ENCODE measurements at regions not wholly inside any gene's neighbourhood (a gene's known extent, or its start where the extent isn't known, plus 50 kb on each side); places are given as distances from the start of the nearest gene placed in this dataset.

GRCh38 chr3:473033-473800 is 276.7 kb downstream of the CHL1 start:
- Histone ChIP-seq H3K4me2 (no peak overlapping the region), H4K20me1 (ENCODE audit: insufficient read depth) (no peaks in the 10 kb centered on the region), H3K79me2 (ENCODE audit: low read depth) (no peaks in the 10 kb centered on the region), H3K27ac (no peak overlapping the region), H3F3A (ENCODE audit: insufficient read depth, low read depth) (no peaks in the 10 kb centered on the region), H3K4me3 (no peak overlapping the region), H3K9me2 (ENCODE audit: insufficient read depth) (no peaks in the 10 kb centered on the region), H3K4me1 (replicated peaks; ENCODE audit: insufficient read depth) (no peaks in the 10 kb centered on the region), H3K9me3 (ENCODE audit: insufficient read depth, low read depth) (no peaks in the 10 kb centered on the region), H3K27me3 (ENCODE audit: insufficient read depth, low read depth) (no peaks in the 10 kb centered on the region), H2AFZ (no peak overlapping the region), H3K36me3 (ENCODE audit: low read depth) (no peaks in the 10 kb centered on the region)
- TF ChIP-seq EZH2 (IDR thresholded peaks at IDR 0.05; ENCODE audit: low read depth) (no peak), CTCF (conservative IDR thresholded peaks at IDR 0.05) (no peak)
- intact Hi-C loops (cut with micrococcal nuclease; ENCODE audit: unreplicated experiment): no loop called here
- ChIA-PET POLR2A (ENCODE audit: unreplicated experiment) (no interaction called here), CTCF (no interaction called here)
- no TSS peak for BruUV-seq (replicated peaks)
- no peak for DNase-seq

DNA sequence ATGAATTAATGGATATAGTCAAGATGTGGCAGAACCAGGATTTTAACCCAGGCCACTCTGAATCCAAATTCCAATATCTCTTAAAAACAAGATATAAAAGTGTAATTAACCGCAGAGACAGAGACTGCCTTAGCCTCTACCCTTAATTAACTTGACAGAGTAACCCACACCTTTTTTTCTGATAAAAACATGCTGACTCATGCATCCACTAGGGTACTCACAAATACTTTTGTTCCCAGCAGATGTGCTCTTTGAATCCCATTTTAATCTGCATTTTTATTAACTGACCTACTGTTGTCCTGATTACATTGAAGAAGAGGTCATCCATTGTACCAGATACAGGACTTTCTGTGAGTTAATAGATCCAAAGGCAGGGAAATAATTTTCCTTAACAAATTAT is 278.3 kb downstream of the CHL1 start:
- intact Hi-C loops (cut with micrococcal nuclease; ENCODE audit: unreplicated experiment): no loop called here
- Histone ChIP-seq H2AFZ (no peak overlapping the region), H3K79me2 (ENCODE audit: low read depth) (no peaks in the 10 kb centered on the region), H3K36me3 (ENCODE audit: low read depth) (no peaks in the 10 kb centered on the region), H3K9me3 (ENCODE audit: insufficient read depth, low read depth) (no peaks in the 10 kb centered on the region), H3K9me2 (ENCODE audit: insufficient read depth) (no peaks in the 10 kb centered on the region), H3K27ac (no peak overlapping the region), H3K4me2 (no peak overlapping the region), H4K20me1 (ENCODE audit: insufficient read depth) (no peaks in the 10 kb centered on the region), H3K4me1 (replicated peaks; ENCODE audit: insufficient read depth) (no peaks in the 10 kb centered on the region), H3F3A (ENCODE audit: insufficient read depth, low read depth) (no peaks in the 10 kb centered on the region), H3K4me3 (no peak overlapping the region), H3K27me3 (ENCODE audit: insufficient read depth, low read depth) (no peaks in the 10 kb centered on the region)
- TF ChIP-seq CTCF (conservative IDR thresholded peaks at IDR 0.05): no peak
- no peak for TF ChIP-seq EZH2 (IDR thresholded peaks at IDR 0.05; ENCODE audit: low read depth)
- BruUV-seq (replicated peaks): no TSS peak
- ChIA-PET CTCF (no interaction called here), POLR2A (ENCODE audit: unreplicated experiment) (no interaction called here)
- no peak for DNase-seq

DNA sequence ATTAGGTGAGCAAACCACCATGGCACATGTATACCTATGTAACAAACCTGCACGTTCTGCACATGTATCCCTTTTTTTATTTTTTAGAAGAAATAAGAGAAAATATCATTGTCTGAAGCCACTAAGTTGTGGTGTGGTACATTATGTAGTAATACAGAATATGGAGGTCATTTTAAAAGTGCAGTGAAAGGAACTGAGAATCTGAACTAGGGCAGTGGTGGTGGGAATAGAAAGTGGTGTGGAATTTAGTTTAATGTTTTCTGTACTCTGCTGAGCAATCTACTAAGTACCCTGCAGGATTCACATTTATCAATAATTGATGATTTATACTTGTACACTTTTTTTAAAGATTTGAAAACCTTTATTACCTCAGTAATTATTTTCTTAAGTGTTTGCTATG is 283.5 kb downstream of the CHL1 start:
- no peaks in the 10 kb centered on the region for H3K9me3 ChIP-seq (ENCODE audit: insufficient read depth, low read depth)
- H3K4me1 ChIP-seq (replicated peaks; ENCODE audit: insufficient read depth): no peaks in the 10 kb centered on the region
- ChIA-PET POLR2A (ENCODE audit: unreplicated experiment) (no interaction called here), CTCF (no interaction called here)
- no peaks in the 10 kb centered on the region for H3K79me2 ChIP-seq (ENCODE audit: low read depth)
- H3F3A ChIP-seq (ENCODE audit: insufficient read depth, low read depth): no peaks in the 10 kb centered on the region
- H4K20me1 ChIP-seq (ENCODE audit: insufficient read depth): no peaks in the 10 kb centered on the region
- no peak for DNase-seq
- no peaks in the 10 kb centered on the region for H3K27me3 ChIP-seq (ENCODE audit: insufficient read depth, low read depth)
- TF ChIP-seq EZH2 (IDR thresholded peaks at IDR 0.05; ENCODE audit: low read depth): no peak
- no peak for TF ChIP-seq CTCF (conservative IDR thresholded peaks at IDR 0.05)
- H2AFZ ChIP-seq: no peak overlapping the region
- no peaks in the 10 kb centered on the region for H3K36me3 ChIP-seq (ENCODE audit: low read depth)
- H3K27ac ChIP-seq: no peak overlapping the region
- H3K4me2 ChIP-seq: no peak overlapping the region
- H3K9me2 ChIP-seq (ENCODE audit: insufficient read depth): no peaks in the 10 kb centered on the region
- no peak overlapping the region for H3K4me3 ChIP-seq
- no TSS peak for BruUV-seq (replicated peaks)
- intact Hi-C loops (cut with micrococcal nuclease; ENCODE audit: unreplicated experiment): no loop called here
